ENCODE measurements at regions not wholly inside any gene's neighbourhood (a gene's known extent, or its start where the extent isn't known, plus 50 kb on each side); places are given as distances from the start of the nearest gene placed in this dataset.
A peak's percentile ranks its signal among the peaks of the same experiment; 100 is the strongest.

GRCh38 chr11:121755906-121756305 lies 303.1 kb upstream of the SORL1-AS1 start:
- Mint-ChIP-seq H3K9me3 (peaks cover 0 to 5% (median 0%) of the 10 kb centered on the region in 9 donors), H3K27me3 (peaks cover 0 to 3% (median 0%) of the 10 kb centered on the region in 5 donors), H3K4me1 (no peaks in the 10 kb centered on the region), H3K27ac (peak overlapping the region in 1 of 10 donors; percentile 37), H3K4me3 (no peak overlapping the region), H3K36me3 (peaks cover 0 to 4% (median 0%) of the 10 kb centered on the region in 3 donors)
- no peak for ATAC-seq
- POLR2A ChIA-PET, result no interaction called here
- DNase-seq, result no peak

- POLR2A ChIA-PET, result no interaction called here
- DNase-seq (no peak), ATAC-seq (no peak)
- no peak overlapping the region for H3K4me3 Mint-ChIP-seq
- H3K36me3 Mint-ChIP-seq, result peaks cover 0 to 8% (median 0%) of the 10 kb centered on the region in 3 donors
- H3K27ac Mint-ChIP-seq, result no peak overlapping the region
- H3K9me3 Mint-ChIP-seq, result peaks cover 0 to 5% (median 0%) of the 10 kb centered on the region in 9 donors
- H3K27me3 Mint-ChIP-seq, result peaks cover 0 to 3% (median 2%) of the 10 kb centered on the region in 5 donors
- H3K4me1 Mint-ChIP-seq, result no peaks in the 10 kb centered on the region
Observed at GRCh38 chr11:121755191-121755590, 302.4 kb upstream of the SORL1-AS1 start.

- Mint-ChIP-seq H3K9me3 (peaks cover 0 to 5% (median 0%) of the 10 kb centered on the region in 9 donors), H3K27ac (no peak overlapping the region), H3K36me3 (peaks cover 0 to 12% (median 1%) of the 10 kb centered on the region in 3 donors), H3K4me1 (no peaks in the 10 kb centered on the region), H3K4me3 (no peak overlapping the region), H3K27me3 (peaks cover 0 to 6% (median 4%) of the 10 kb centered on the region in 5 donors)
- ATAC-seq (no peak), DNase-seq (no peak)
- POLR2A ChIA-PET, result no interaction called here
Observed at GRCh38 chr11:121754598-121754997, 301.8 kb upstream of the SORL1-AS1 start.

- POLR2A ChIA-PET, result no interaction called here
Observed at GRCh38 chr11:121749691-121750090, 296.9 kb upstream of the SORL1-AS1 start.

GRCh38 chr11:121748068-121748467 lies 295.3 kb upstream of the SORL1-AS1 start:
- no peak for ATAC-seq
- peaks cover 3 to 20% (median 10%) of the 10 kb centered on the region in 5 donors for H3K27me3 Mint-ChIP-seq
- POLR2A ChIA-PET, result no interaction called here
- peaks cover 0 to 29% (median 8%) of the 10 kb centered on the region in 3 donors for H3K36me3 Mint-ChIP-seq
- no peaks in the 10 kb centered on the region for H3K4me1 Mint-ChIP-seq
- no peak for DNase-seq
- peaks cover 0 to 21% (median 9%) of the 10 kb centered on the region in 9 donors for H3K9me3 Mint-ChIP-seq
- H3K27ac Mint-ChIP-seq, result no peak overlapping the region
- H3K4me3 Mint-ChIP-seq, result no peak overlapping the region

More at GRCh38 chr11:121749691-121750090, 296.9 kb upstream of the SORL1-AS1 start:
- no peaks in the 10 kb centered on the region for H3K4me1 Mint-ChIP-seq
- H3K9me3 Mint-ChIP-seq, result peaks cover 0 to 8% (median 3%) of the 10 kb centered on the region in 9 donors
- ATAC-seq, result no peak
- H3K36me3 Mint-ChIP-seq, result peaks cover 0 to 17% (median 2%) of the 10 kb centered on the region in 3 donors
- DNase-seq, result no peak
- H3K4me3 Mint-ChIP-seq, result no peak overlapping the region
- peaks cover 3 to 20% (median 10%) of the 10 kb centered on the region in 5 donors for H3K27me3 Mint-ChIP-seq
- no peak overlapping the region for H3K27ac Mint-ChIP-seq

- Mint-ChIP-seq H3K9me3 (peaks cover 0 to 19% (median 9%) of the 10 kb centered on the region in 9 donors), H3K27me3 (peaks cover 5 to 22% (median 13%) of the 10 kb centered on the region in 5 donors), H3K36me3 (peaks cover 4 to 27% (median 19%) of the 10 kb centered on the region in 3 donors), H3K27ac (no peak overlapping the region), H3K4me1 (no peaks in the 10 kb centered on the region), H3K4me3 (no peak overlapping the region)
- POLR2A ChIA-PET, result no interaction called here
- ATAC-seq (no peak), DNase-seq (no peak)
Observed at GRCh38 chr11:121743285-121743684, 290.5 kb upstream of the SORL1-AS1 start.

- Mint-ChIP-seq H3K27ac (no peak overlapping the region), H3K36me3 (peaks cover 4 to 32% (median 26%) of the 10 kb centered on the region in 3 donors), H3K4me1 (no peaks in the 10 kb centered on the region), H3K9me3 (peaks cover 0 to 26% (median 12%) of the 10 kb centered on the region in 9 donors), H3K27me3 (peaks cover 6 to 34% (median 16%) of the 10 kb centered on the region in 5 donors), H3K4me3 (no peak overlapping the region)
- ATAC-seq, result no peak
- no peak for DNase-seq
- POLR2A ChIA-PET, result no interaction called here
Observed at GRCh38 chr11:121741761-121742361, 289.1 kb upstream of the SORL1-AS1 start.

GRCh38 chr11:121741351-121741760 lies 288.6 kb upstream of the SORL1-AS1 start:
- POLR2A ChIA-PET, result no interaction called here
- no peaks in the 10 kb centered on the region for H3K4me1 Mint-ChIP-seq
- H3K36me3 Mint-ChIP-seq, result peaks cover 6 to 34% (median 27%) of the 10 kb centered on the region in 3 donors

GRCh38 chr11:121740902-121741301 lies 288.1 kb upstream of the SORL1-AS1 start:
- DNase-seq, result no peak
- Mint-ChIP-seq H3K4me3 (no peak overlapping the region), H3K4me1 (no peaks in the 10 kb centered on the region), H3K27me3 (peaks cover 6 to 34% (median 17%) of the 10 kb centered on the region in 5 donors), H3K27ac (no peak overlapping the region), H3K9me3 (peaks cover 0 to 26% (median 14%) of the 10 kb centered on the region in 9 donors), H3K36me3 (peaks cover 6 to 37% (median 30%) of the 10 kb centered on the region in 3 donors)
- ATAC-seq, result no peak
- POLR2A ChIA-PET, result no interaction called here

More at GRCh38 chr11:121741351-121741760, 288.6 kb upstream of the SORL1-AS1 start:
- DNase-seq (no peak), ATAC-seq (no peak)
- no peak overlapping the region for H3K4me3 Mint-ChIP-seq
- peaks cover 0 to 26% (median 12%) of the 10 kb centered on the region in 9 donors for H3K9me3 Mint-ChIP-seq
- peaks cover 6 to 34% (median 16%) of the 10 kb centered on the region in 5 donors for H3K27me3 Mint-ChIP-seq
- H3K27ac Mint-ChIP-seq, result no peak overlapping the region

- ATAC-seq (no peak), DNase-seq (no peak)
- H3K36me3 Mint-ChIP-seq, result peaks cover 6 to 21% (median 16%) of the 10 kb centered on the region in 3 donors
- peaks cover 4 to 27% (median 16%) of the 10 kb centered on the region in 5 donors for H3K27me3 Mint-ChIP-seq
- H3K4me1 Mint-ChIP-seq, result no peaks in the 10 kb centered on the region
- POLR2A ChIA-PET, result no interaction called here
- H3K27ac Mint-ChIP-seq, result no peak overlapping the region
- H3K9me3 Mint-ChIP-seq, result peaks cover 4 to 31% (median 17%) of the 10 kb centered on the region in 9 donors
- no peak overlapping the region for H3K4me3 Mint-ChIP-seq
Observed at GRCh38 chr11:121733858-121734257, 281.1 kb upstream of the SORL1-AS1 start.

- Mint-ChIP-seq H3K27me3 (peaks cover 7 to 18% (median 14%) of the 10 kb centered on the region in 5 donors), H3K4me3 (no peak overlapping the region), H3K9me3 (peaks cover 0 to 14% (median 2%) of the 10 kb centered on the region in 9 donors)
Observed at GRCh38 chr11:121727942-121728341, 275.2 kb upstream of the SORL1-AS1 start.

GRCh38 chr11:121723246-121723741 lies 270.5 kb upstream of the SORL1-AS1 start:
- Mint-ChIP-seq H3K27ac (no peak overlapping the region), H3K27me3 (peaks cover 30 to 34% (median 32%) of the 10 kb centered on the region in 5 donors), H3K4me3 (peak overlapping the region in 1 of 10 donors; percentile 23), H3K36me3 (peaks cover 2 to 13% (median 2%) of the 10 kb centered on the region in 3 donors), H3K4me1 (peaks cover 0 to 6% (median under 1%) of the 10 kb centered on the region in 4 donors), H3K9me3 (peaks cover 0 to 17% (median 7%) of the 10 kb centered on the region in 9 donors)
- ATAC-seq (no peak), DNase-seq (no peak)
- POLR2A ChIA-PET, result no interaction called here

More at GRCh38 chr11:121727942-121728341, 275.2 kb upstream of the SORL1-AS1 start:
- POLR2A ChIA-PET, result no interaction called here
- Mint-ChIP-seq H3K36me3 (peaks cover 0 to 5% (median 0%) of the 10 kb centered on the region in 3 donors), H3K27ac (no peak overlapping the region), H3K4me1 (no peaks in the 10 kb centered on the region)
- ATAC-seq (no peak), DNase-seq (no peak)

Data from naive thymus-derived CD8-positive, alpha-beta T cell (primary cell).